Fibroblast of skin of scalp (primary cell): ENCODE measurements at regions not wholly inside any gene's neighbourhood (a gene's known extent, or its start where the extent isn't known, plus 50 kb on each side); places are given as distances from the start of the nearest gene placed in this dataset.

Experiments used
- DNase-seq: peaks from one replicate; pipeline ENCODE4 v3.0.0-alpha.2; 2013

- DNase-seq: no peak
Measured at GRCh38 chr5:173691931-173692330, 75.5 kb upstream of the BOD1 start.

GRCh38 chr5:173693670-173694069 lies 77.2 kb upstream of the BOD1 start:
- no peak for DNase-seq

- DNase-seq: no peak
Measured at GRCh38 chr5:173696216-173696615, 79.8 kb upstream of the BOD1 start.

DNA sequence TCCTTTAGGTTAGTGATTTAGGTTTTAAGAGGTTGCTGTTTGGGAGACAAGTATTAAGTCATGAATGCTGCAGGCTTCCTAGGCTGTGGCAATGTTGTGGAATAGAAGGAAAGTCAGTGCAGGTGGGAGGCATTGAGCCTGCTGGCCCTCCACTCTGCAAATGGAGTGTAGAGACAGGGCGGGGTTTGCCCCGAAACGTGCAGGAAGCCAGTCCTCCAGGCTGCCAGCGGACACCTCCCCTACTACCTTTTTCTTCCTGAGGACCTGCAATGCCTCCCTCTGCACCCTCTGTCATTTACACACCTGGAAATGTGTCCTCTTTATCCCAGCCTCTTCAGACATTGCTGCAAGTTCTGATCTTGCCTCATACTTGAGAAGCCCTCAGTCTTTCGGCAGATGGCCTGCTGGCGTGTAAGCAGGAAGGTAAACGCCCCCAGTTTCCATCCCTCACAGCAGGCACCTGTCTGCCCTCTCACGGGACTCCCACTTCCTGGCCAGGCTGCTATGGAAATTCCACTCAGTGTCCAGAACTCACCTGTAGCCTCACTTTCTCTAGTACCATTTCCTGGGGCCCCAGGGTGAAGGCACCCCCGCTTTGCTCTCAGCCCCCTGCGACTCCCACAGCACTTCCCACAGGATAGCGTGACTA lies 81.6 kb upstream of the BOD1 start:
- no peak for DNase-seq

- DNase-seq: no peak
Measured at GRCh38 chr5:173699966-173700365, 83.5 kb upstream of the BOD1 start.

GRCh38 chr5:173703466-173703865 lies 87.0 kb upstream of the BOD1 start:
- DNase-seq: no peak

GRCh38 chr5:173704615-173705511 lies 88.4 kb upstream of the BOD1 start:
- no peak for DNase-seq

GRCh38 chr5:173705512-173706044 lies 89.1 kb upstream of the BOD1 start:
- no peak for DNase-seq

- DNase-seq: no peak
Measured at GRCh38 chr5:173706700-173707099, 90.2 kb upstream of the BOD1 start.

- DNase-seq: peak; percentile 49
Measured at GRCh38 chr5:173707392-173707791, 90.9 kb upstream of the BOD1 start.

DNA sequence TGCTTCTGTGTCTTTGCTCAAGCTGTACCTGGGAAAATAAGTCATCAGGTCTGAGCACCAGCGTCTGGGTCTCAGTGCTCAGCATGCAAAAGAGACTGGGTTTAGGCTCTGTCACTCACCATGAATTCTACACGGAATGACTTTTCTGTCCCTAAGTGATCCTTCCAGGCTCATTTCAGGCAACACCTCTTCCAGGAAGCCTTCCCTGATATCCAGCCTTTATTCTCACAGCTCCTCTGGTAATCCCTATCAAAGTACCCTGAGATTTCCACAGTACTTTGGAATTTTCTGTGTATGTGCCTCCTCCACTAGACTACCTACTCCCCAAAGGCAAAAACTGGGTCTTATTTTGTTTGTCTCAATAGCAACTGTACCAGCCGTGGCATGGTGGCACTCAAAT lies 92.7 kb upstream of the BOD1 start:
- DNase-seq: no peak

GRCh38 chr5:173709761-173710160 lies 93.3 kb upstream of the BOD1 start:
- DNase-seq: no peak

- no peak for DNase-seq
Measured at GRCh38 chr5:173710528-173710927, 94.1 kb upstream of the BOD1 start.

- no peak for DNase-seq
Measured at GRCh38 chr5:173711466-173711865, 95.0 kb upstream of the BOD1 start.

DNA sequence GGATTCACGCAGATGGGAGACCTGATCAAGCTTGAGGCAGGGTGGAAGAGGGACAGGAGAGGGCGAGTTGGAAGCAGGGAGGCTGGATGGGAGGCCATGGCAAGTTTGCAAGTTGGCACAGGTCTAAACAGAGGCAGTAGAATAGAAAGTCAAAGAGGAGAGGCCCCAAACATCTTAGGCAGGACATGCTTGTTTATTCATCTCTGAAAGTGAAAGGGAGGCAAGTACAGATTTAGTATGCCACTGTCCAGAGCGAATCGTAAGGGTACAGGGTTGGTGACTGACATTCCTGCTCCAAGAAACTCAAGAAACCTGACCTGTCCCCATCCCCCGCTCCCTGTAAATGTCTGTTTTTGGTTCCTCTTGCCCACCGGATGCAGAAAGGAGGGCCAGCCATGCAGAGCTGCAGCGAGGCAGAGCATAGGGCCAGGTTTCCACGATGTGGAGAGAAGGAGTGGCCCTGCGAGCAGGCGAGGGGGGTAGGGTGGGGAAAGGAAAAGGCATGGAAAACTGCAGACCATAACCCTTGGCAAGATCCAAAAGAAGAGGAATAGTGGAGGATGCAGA lies 96.2 kb upstream of the BOD1 start:
- DNase-seq: no peak

- peak; percentile 81 for DNase-seq
Measured at GRCh38 chr5:173714551-173715428, 98.3 kb upstream of the BOD1 start.

GRCh38 chr5:173715607-173716006 lies 99.2 kb upstream of the BOD1 start:
- DNase-seq: peak; percentile 45

GRCh38 chr5:173716058-173716682 lies 99.7 kb upstream of the BOD1 start:
- DNase-seq: no peak

DNA sequence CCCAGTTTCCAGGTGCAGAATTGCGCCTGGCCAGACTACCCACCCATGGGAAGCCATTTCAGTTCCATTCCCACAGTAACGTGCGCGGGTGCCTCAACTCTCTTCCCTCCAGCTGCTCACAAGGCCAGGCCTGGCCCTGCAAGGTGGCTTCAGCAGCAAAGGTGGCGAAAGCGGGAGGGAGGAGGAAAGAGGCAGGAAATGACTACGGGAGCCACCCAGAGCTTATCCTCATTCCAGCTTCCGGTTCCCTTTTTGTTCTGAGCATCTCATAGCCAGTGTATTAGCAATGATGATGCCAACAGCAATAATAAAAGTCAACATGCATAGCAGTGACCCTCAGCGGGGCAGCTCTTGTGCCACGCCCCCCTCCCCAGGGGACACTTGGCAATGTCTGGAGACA lies 101.5 kb upstream of the BOD1 start:
- no peak for DNase-seq

GRCh38 chr5:173718469-173718868 lies 102.0 kb upstream of the BOD1 start:
- DNase-seq: no peak

GRCh38 chr5:173719731-173720082 lies 103.3 kb upstream of the BOD1 start:
- no peak for DNase-seq
